ENCODE measurements at regions not wholly inside any gene's neighbourhood (a gene's known extent, or its start where the extent isn't known, plus 50 kb on each side); places are given as distances from the start of the nearest gene placed in this dataset.

- FAIRE-seq (no peak), DNase-seq (ENCODE audit: insufficient read length, low spot score) (no peak)
- no peak for TF ChIP-seq POLR2A (IDR thresholded peaks at IDR 0.05; ENCODE audit: low read depth, low read length)
Observed at GRCh38 chr14:40119765-40120164, 687.5 kb upstream of the FBXO33 start.

GRCh38 chr14:40119321-40119720, 687.1 kb upstream of the FBXO33 start:
- DNase-seq (ENCODE audit: insufficient read length, low spot score) = no peak
- no peak for TF ChIP-seq POLR2A (IDR thresholded peaks at IDR 0.05; ENCODE audit: low read depth, low read length)

GRCh38 chr14:40115583-40115982, 683.4 kb upstream of the FBXO33 start:
- FAIRE-seq = no peak
- TF ChIP-seq POLR2A (IDR thresholded peaks at IDR 0.05; ENCODE audit: low read depth, low read length) = no peak

More at GRCh38 chr14:40119321-40119720, 687.1 kb upstream of the FBXO33 start:
- FAIRE-seq = no peak

GRCh38 chr14:40113671-40114070, 681.4 kb upstream of the FBXO33 start:
- DNase-seq (ENCODE audit: insufficient read length, low spot score) = no peak
- FAIRE-seq = no peak
- no peak for TF ChIP-seq POLR2A (IDR thresholded peaks at IDR 0.05; ENCODE audit: low read depth, low read length)

More at GRCh38 chr14:40115583-40115982, 683.4 kb upstream of the FBXO33 start:
- no peak for DNase-seq (ENCODE audit: insufficient read length, low spot score)

- DNase-seq (ENCODE audit: insufficient read length, low spot score) = no peak
- TF ChIP-seq POLR2A (IDR thresholded peaks at IDR 0.05; ENCODE audit: low read depth, low read length) = no peak
Observed at GRCh38 chr14:40100544-40101196, 668.4 kb upstream of the FBXO33 start.

GRCh38 chr14:40099316-40099715, 667.1 kb upstream of the FBXO33 start:
- no peak for TF ChIP-seq POLR2A (IDR thresholded peaks at IDR 0.05; ENCODE audit: low read depth, low read length)
- DNase-seq (ENCODE audit: insufficient read length, low spot score) = no peak
- no peak for FAIRE-seq

More at GRCh38 chr14:40100544-40101196, 668.4 kb upstream of the FBXO33 start:
- no peak for FAIRE-seq

- FAIRE-seq = no peak
- TF ChIP-seq POLR2A (IDR thresholded peaks at IDR 0.05; ENCODE audit: low read depth, low read length) = no peak
Observed at GRCh38 chr14:40098468-40098867, 666.2 kb upstream of the FBXO33 start.

GRCh38 chr14:40096968-40097367, 664.7 kb upstream of the FBXO33 start:
- TF ChIP-seq POLR2A (IDR thresholded peaks at IDR 0.05; ENCODE audit: low read depth, low read length) = no peak
- FAIRE-seq (no peak), DNase-seq (ENCODE audit: insufficient read length, low spot score) (no peak)

More at GRCh38 chr14:40098468-40098867, 666.2 kb upstream of the FBXO33 start:
- DNase-seq (ENCODE audit: insufficient read length, low spot score) = no peak

GRCh38 chr14:40093800-40094199, 661.6 kb upstream of the FBXO33 start:
- DNase-seq (ENCODE audit: insufficient read length, low spot score) = no peak
- FAIRE-seq = no peak
- no peak for TF ChIP-seq POLR2A (IDR thresholded peaks at IDR 0.05; ENCODE audit: low read depth, low read length)

- no peak for FAIRE-seq
- DNase-seq (ENCODE audit: insufficient read length, low spot score) = no peak
Observed at GRCh38 chr14:40074169-40074568, 641.9 kb upstream of the FBXO33 start.

GRCh38 chr14:40072175-40072574, 639.9 kb upstream of the FBXO33 start:
- DNase-seq (ENCODE audit: insufficient read length, low spot score) = no peak
- no peak for FAIRE-seq
- TF ChIP-seq POLR2A (IDR thresholded peaks at IDR 0.05; ENCODE audit: low read depth, low read length) = no peak

More at GRCh38 chr14:40074169-40074568, 641.9 kb upstream of the FBXO33 start:
- TF ChIP-seq POLR2A (IDR thresholded peaks at IDR 0.05; ENCODE audit: low read depth, low read length) = no peak

GRCh38 chr14:40058901-40059897, 627.0 kb upstream of the FBXO33 start:
- TF ChIP-seq POLR2A (IDR thresholded peaks at IDR 0.05; ENCODE audit: low read depth, low read length) = no peak
- no peak for DNase-seq (ENCODE audit: insufficient read length, low spot score)
- FAIRE-seq = no peak

- FAIRE-seq = no peak
- TF ChIP-seq POLR2A (IDR thresholded peaks at IDR 0.05; ENCODE audit: low read depth, low read length) = no peak
- DNase-seq (ENCODE audit: insufficient read length, low spot score) = no peak
Observed at GRCh38 chr14:40053416-40053815, 621.2 kb upstream of the FBXO33 start.

- no peak for FAIRE-seq
- no peak for DNase-seq (ENCODE audit: insufficient read length, low spot score)
- no peak for TF ChIP-seq POLR2A (IDR thresholded peaks at IDR 0.05; ENCODE audit: low read depth, low read length)
Observed at GRCh38 chr14:40028991-40029390, 596.8 kb upstream of the FBXO33 start.
